WTC11 (cell line): ENCODE measurements at regions not wholly inside any gene's neighbourhood (a gene's known extent, or its start where the extent isn't known, plus 50 kb on each side); places are given as distances from the start of the nearest gene placed in this dataset.
"Not testable (repeated sequence)": the region's sequence is repeated elsewhere in the genome, so short reads cannot be mapped to it uniquely, and the experiment has no call there.

ENCODE experiments used
- AFF4 ChIP-seq: sonication (generic); formaldehyde crosslinking; IDR thresholded peaks from 2 replicates; pipeline ENCODE4 v1.8.1; 2023; ENCODE audit warnings: mild to moderate bottlenecking, missing genetic modification reagents, borderline replicate concordance
- CREB1 ChIP-seq: sonication (generic); formaldehyde crosslinking; IDR thresholded peaks from 2 replicates; pipeline ENCODE4 v1.8.0; 2023; ENCODE audit warnings: mild to moderate bottlenecking, missing genetic modification reagents
- CTCF ChIP-seq: fragments of 200-600 bp; IDR thresholded peaks from 2 replicates; pipeline ENCODE4 v1.8.0; 2022; ENCODE audit warnings: antibody characterized with exemption
- SP1 ChIP-seq: sonication (generic); formaldehyde crosslinking; conservative IDR thresholded peaks from 2 replicates; pipeline ENCODE4 v1.8.1; 2022; ENCODE audit warnings: missing genetic modification reagents

GRCh38 chr4:155439760-155440159 lies 63.0 kb upstream of the MAP9 start:
- not testable (repeated sequence) for TF ChIP-seq SP1 (CRISPR knock-in tag); CTCF; AFF4; CREB1 (CRISPR knock-in tag)
